ENCODE measurements at regions not wholly inside any gene's neighbourhood (a gene's known extent, or its start where the extent isn't known, plus 50 kb on each side); places are given as distances from the start of the nearest gene placed in this dataset.

DNA sequence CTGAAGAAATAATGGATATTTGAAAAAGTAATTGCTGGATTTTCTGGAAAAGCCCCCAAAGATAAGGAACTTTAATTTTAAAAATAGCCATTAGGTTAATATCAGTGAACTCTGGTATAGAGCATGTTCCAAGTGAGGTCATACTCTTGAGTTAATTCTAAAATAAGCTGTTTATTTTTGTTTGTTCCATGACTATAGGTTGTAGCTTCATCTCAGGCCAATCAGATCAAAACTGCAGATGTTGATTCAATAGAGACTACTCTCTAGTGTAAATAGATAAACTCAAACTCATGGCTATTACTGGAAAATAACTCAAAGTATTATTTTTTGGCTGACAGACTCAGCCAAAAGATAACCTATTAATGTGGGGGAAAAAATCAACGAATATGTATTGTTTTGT is 815.1 kb downstream of the DIAPH3 start:
- TF ChIP-seq, protein P1, sequence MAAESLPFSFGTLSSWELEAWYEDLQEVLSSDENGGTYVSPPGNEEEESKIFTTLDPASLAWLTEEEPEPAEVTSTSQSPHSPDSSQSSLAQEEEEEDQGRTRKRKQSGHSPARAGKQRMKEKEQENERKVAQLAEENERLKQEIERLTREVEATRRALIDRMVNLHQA (CRISPR knock-in tag; IDR thresholded peaks at IDR 0.05): no peak
- no peak for TF ChIP-seq BHLHE40 (IDR thresholded peaks at IDR 0.05; ENCODE audit: low read length)
- no peak for TF ChIP-seq JUNB (CRISPR knock-in tag; IDR thresholded peaks at IDR 0.05; ENCODE audit: borderline replicate concordance)
- no peak for TF ChIP-seq PHB2 (IDR thresholded peaks at IDR 0.05; ENCODE audit: partially characterized antibody)
- TF ChIP-seq ZNF354B (CRISPR knock-in tag; IDR thresholded peaks at IDR 0.05): no peak
- TF ChIP-seq, protein P2, sequence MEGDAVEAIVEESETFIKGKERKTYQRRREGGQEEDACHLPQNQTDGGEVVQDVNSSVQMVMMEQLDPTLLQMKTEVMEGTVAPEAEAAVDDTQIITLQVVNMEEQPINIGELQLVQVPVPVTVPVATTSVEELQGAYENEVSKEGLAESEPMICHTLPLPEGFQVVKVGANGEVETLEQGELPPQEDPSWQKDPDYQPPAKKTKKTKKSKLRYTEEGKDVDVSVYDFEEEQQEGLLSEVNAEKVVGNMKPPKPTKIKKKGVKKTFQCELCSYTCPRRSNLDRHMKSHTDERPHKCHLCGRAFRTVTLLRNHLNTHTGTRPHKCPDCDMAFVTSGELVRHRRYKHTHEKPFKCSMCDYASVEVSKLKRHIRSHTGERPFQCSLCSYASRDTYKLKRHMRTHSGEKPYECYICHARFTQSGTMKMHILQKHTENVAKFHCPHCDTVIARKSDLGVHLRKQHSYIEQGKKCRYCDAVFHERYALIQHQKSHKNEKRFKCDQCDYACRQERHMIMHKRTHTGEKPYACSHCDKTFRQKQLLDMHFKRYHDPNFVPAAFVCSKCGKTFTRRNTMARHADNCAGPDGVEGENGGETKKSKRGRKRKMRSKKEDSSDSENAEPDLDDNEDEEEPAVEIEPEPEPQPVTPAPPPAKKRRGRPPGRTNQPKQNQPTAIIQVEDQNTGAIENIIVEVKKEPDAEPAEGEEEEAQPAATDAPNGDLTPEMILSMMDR (CRISPR knock-in tag; IDR thresholded peaks at IDR 0.05): no peak
- no peak for TF ChIP-seq RBM39 (IDR thresholded peaks at IDR 0.05; ENCODE audit: low read depth, low read length, poor library complexity, severe bottlenecking)
- TF ChIP-seq ZKSCAN1 (IDR thresholded peaks at IDR 0.05; ENCODE audit: low read length): no peak
- TF ChIP-seq MAFK (conservative IDR thresholded peaks at IDR 0.05 in 1 of 2, IDR thresholded peaks at IDR 0.05 in 1 of 2; ENCODE audit: low read length in 2 of 2): no peak

Data from HepG2 (cell line).